AG10803 (cell line): ENCODE measurements at regions not wholly inside any gene's neighbourhood (a gene's known extent, or its start where the extent isn't known, plus 50 kb on each side); places are given as distances from the start of the nearest gene placed in this dataset.
A peak's percentile ranks its signal among the peaks of the same experiment; 100 is the strongest.
"Not testable (repeated sequence)": the region's sequence is repeated elsewhere in the genome, so short reads cannot be mapped to it uniquely, and the experiment has no call there.

Experiments used
- DNase-seq: peaks from one replicate; pipeline ENCODE4 v3.0.0; 2010; ENCODE audit warnings: low read depth
- H3K4me3 ChIP-seq: 2 replicates; pipeline ENCODE4 v1.5.1; 2011; ENCODE audit warnings: mild to moderate bottlenecking, low read length, control low read depth
- CTCF ChIP-seq: conservative IDR thresholded peaks from 2 replicates; pipeline ENCODE4 v1.5.1; 2011; ENCODE audit warnings: mild to moderate bottlenecking, low read length, control low read depth, inconsistent platforms

GRCh38 chr6:14889611-14890593, 356.0 kb upstream of the JARID2 start:
- no peak for TF ChIP-seq CTCF
- H3K4me3 ChIP-seq: no peak overlapping the region
- DNase-seq: no peak

GRCh38 chr6:14891820-14892375, 354.0 kb upstream of the JARID2 start:
- not testable (repeated sequence) for H3K4me3 ChIP-seq, DNase-seq

GRCh38 chr6:14894105-14894504, 351.8 kb upstream of the JARID2 start:
- H3K4me3 ChIP-seq: no peak overlapping the region
- no peak for DNase-seq
- TF ChIP-seq CTCF: no peak

GRCh38 chr6:14896475-14896874, 349.4 kb upstream of the JARID2 start:
- H3K4me3 ChIP-seq: no peak overlapping the region
- peak; percentile 17 for DNase-seq

GRCh38 chr6:14897831-14898230, 348.0 kb upstream of the JARID2 start:
- no peak for DNase-seq
- TF ChIP-seq CTCF: no peak
- H3K4me3 ChIP-seq: no peak overlapping the region

More at GRCh38 chr6:14896475-14896874, 349.4 kb upstream of the JARID2 start:
- TF ChIP-seq CTCF: no peak

GRCh38 chr6:14899441-14899840, 346.4 kb upstream of the JARID2 start:
- H3K4me3 ChIP-seq, DNase-seq: not testable (repeated sequence)

GRCh38 chr6:14900919-14901318, 344.9 kb upstream of the JARID2 start:
- TF ChIP-seq CTCF: no peak
- H3K4me3 ChIP-seq: no peak overlapping the region
- no peak for DNase-seq
